ENCODE measurements at regions not wholly inside any gene's neighbourhood (a gene's known extent, or its start where the extent isn't known, plus 50 kb on each side); places are given as distances from the start of the nearest gene placed in this dataset.

- TF ChIP-seq, protein P1, sequence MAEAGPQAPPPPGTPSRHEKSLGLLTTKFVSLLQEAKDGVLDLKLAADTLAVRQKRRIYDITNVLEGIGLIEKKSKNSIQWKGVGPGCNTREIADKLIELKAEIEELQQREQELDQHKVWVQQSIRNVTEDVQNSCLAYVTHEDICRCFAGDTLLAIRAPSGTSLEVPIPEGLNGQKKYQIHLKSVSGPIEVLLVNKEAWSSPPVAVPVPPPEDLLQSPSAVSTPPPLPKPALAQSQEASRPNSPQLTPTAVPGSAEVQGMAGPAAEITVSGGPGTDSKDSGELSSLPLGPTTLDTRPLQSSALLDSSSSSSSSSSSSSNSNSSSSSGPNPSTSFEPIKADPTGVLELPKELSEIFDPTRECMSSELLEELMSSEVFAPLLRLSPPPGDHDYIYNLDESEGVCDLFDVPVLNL (CRISPR knock-in tag; IDR thresholded peaks at IDR 0.05; ENCODE audit: borderline replicate concordance, low read depth), result no peak
- TF ChIP-seq RELA (CRISPR knock-in tag; IDR thresholded peaks at IDR 0.05; ENCODE audit: borderline replicate concordance) (no peak), NR3C1 (CRISPR knock-in tag; conservative IDR thresholded peaks at IDR 0.05; ENCODE audit: low read depth) (no peak), ZNF317 (CRISPR knock-in tag; IDR thresholded peaks at IDR 0.05; ENCODE audit: borderline replicate concordance, low read depth) (no peak), SP1 (CRISPR knock-in tag; conservative IDR thresholded peaks at IDR 0.05) (no peak), ZNF232 (CRISPR knock-in tag; IDR thresholded peaks at IDR 0.05) (no peak), CREB1 (CRISPR knock-in tag; IDR thresholded peaks at IDR 0.05) (no peak), TCF7 (CRISPR knock-in tag; IDR thresholded peaks at IDR 0.05; ENCODE audit: low read depth) (no peak)
- TF ChIP-seq, protein P2, sequence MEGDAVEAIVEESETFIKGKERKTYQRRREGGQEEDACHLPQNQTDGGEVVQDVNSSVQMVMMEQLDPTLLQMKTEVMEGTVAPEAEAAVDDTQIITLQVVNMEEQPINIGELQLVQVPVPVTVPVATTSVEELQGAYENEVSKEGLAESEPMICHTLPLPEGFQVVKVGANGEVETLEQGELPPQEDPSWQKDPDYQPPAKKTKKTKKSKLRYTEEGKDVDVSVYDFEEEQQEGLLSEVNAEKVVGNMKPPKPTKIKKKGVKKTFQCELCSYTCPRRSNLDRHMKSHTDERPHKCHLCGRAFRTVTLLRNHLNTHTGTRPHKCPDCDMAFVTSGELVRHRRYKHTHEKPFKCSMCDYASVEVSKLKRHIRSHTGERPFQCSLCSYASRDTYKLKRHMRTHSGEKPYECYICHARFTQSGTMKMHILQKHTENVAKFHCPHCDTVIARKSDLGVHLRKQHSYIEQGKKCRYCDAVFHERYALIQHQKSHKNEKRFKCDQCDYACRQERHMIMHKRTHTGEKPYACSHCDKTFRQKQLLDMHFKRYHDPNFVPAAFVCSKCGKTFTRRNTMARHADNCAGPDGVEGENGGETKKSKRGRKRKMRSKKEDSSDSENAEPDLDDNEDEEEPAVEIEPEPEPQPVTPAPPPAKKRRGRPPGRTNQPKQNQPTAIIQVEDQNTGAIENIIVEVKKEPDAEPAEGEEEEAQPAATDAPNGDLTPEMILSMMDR (IDR thresholded peaks at IDR 0.05), result no peak
- TF ChIP-seq, protein P3, sequence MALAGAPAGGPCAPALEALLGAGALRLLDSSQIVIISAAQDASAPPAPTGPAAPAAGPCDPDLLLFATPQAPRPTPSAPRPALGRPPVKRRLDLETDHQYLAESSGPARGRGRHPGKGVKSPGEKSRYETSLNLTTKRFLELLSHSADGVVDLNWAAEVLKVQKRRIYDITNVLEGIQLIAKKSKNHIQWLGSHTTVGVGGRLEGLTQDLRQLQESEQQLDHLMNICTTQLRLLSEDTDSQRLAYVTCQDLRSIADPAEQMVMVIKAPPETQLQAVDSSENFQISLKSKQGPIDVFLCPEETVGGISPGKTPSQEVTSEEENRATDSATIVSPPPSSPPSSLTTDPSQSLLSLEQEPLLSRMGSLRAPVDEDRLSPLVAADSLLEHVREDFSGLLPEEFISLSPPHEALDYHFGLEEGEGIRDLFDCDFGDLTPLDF (CRISPR knock-in tag; IDR thresholded peaks at IDR 0.05), result no peak
- TF ChIP-seq, protein P4, sequence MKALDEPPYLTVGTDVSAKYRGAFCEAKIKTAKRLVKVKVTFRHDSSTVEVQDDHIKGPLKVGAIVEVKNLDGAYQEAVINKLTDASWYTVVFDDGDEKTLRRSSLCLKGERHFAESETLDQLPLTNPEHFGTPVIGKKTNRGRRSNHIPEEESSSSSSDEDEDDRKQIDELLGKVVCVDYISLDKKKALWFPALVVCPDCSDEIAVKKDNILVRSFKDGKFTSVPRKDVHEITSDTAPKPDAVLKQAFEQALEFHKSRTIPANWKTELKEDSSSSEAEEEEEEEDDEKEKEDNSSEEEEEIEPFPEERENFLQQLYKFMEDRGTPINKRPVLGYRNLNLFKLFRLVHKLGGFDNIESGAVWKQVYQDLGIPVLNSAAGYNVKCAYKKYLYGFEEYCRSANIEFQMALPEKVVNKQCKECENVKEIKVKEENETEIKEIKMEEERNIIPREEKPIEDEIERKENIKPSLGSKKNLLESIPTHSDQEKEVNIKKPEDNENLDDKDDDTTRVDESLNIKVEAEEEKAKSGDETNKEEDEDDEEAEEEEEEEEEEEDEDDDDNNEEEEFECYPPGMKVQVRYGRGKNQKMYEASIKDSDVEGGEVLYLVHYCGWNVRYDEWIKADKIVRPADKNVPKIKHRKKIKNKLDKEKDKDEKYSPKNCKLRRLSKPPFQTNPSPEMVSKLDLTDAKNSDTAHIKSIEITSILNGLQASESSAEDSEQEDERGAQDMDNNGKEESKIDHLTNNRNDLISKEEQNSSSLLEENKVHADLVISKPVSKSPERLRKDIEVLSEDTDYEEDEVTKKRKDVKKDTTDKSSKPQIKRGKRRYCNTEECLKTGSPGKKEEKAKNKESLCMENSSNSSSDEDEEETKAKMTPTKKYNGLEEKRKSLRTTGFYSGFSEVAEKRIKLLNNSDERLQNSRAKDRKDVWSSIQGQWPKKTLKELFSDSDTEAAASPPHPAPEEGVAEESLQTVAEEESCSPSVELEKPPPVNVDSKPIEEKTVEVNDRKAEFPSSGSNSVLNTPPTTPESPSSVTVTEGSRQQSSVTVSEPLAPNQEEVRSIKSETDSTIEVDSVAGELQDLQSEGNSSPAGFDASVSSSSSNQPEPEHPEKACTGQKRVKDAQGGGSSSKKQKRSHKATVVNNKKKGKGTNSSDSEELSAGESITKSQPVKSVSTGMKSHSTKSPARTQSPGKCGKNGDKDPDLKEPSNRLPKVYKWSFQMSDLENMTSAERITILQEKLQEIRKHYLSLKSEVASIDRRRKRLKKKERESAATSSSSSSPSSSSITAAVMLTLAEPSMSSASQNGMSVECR (CRISPR knock-in tag; IDR thresholded peaks at IDR 0.05; ENCODE audit: borderline replicate concordance), result no peak
Observed at GRCh38 chr7:10460474-10460873, 513.2 kb upstream of the PHF14 start.

Data from WTC11 (cell line).